A549 (cell line): ENCODE measurements at regions not wholly inside any gene's neighbourhood (a gene's known extent, or its start where the extent isn't known, plus 50 kb on each side); places are given as distances from the start of the nearest gene placed in this dataset.

ENCODE experiments used
- ATAC-seq, 2 experiments: fragments of 200-7000 bp in 1 of 2; fragments of >200 bp in 1 of 2; cut with Nextera tagmentation in 1 of 2; cut with Tn5 transposase in 1 of 2; 3 replicates each; pipeline versions ENCODE4 v1.8.0 to v1.9.1; 2018 to 2020; ENCODE audit warnings: mild to moderate bottlenecking in 1 of 2, moderate library complexity in 1 of 2
- CTCF ChIA-PET: fragments of 300-600 bp; sonication (Branson Sonifier 250); formaldehyde crosslinking; extraction: SDS; loops from one replicate; lab custom pipeline; 2021; ENCODE audit warnings: antibody characterized with exemption, inconsistent platforms; lab: Yijun Ruan, JAX
- POLR2A ChIA-PET: fragments of 350-600 bp; formaldehyde crosslinking; extraction: SDS; loops from one replicate; lab custom pipeline; 2021; ENCODE audit warnings: antibody characterized with exemption, inconsistent platforms; lab: Yijun Ruan, JAX
- DNase-seq, 2 experiments: peaks; one replicate each; pipeline versions ENCODE4 v3.0.0 to v3.0.0-alpha.2; 2011 to 2016; ENCODE audit warnings: low read depth in 1 of 2, low spot score in 1 of 2
- FAIRE-seq: peaks from 2 replicates; lab custom pipeline; 2011; peaks lifted over from hg19 to GRCh38; lab: Jason Lieb, UNC
- H3K27ac ChIP-seq, 2 experiments: fragments of >200 bp; sonication (Bioruptor Twin); formaldehyde crosslinking; 3 replicates each; pipeline ENCODE4 v1.5.1; 2016 to 2017
- H3K4me1 ChIP-seq: fragments of >200 bp; sonication (Bioruptor Twin); formaldehyde crosslinking; 3 replicates; pipeline ENCODE4 v1.6.1; 2016
- H3K4me2 ChIP-seq: fragments of >200 bp; sonication (Bioruptor Twin); formaldehyde crosslinking; 3 replicates; pipeline ENCODE4 v1.6.1; 2016
- H3K4me3 ChIP-seq: fragments of >200 bp; sonication (Bioruptor Twin); formaldehyde crosslinking; 3 replicates; pipeline ENCODE4 v1.5.1; 2016
- H3K9me3 ChIP-seq: fragments of >200 bp; sonication (Bioruptor Twin); formaldehyde crosslinking; 3 replicates; pipeline ENCODE4 v1.6.1; 2016
- BHLHE40 ChIP-seq: IDR thresholded peaks from 2 replicates; pipeline ENCODE4 v1.6.1; 2012; ENCODE audit warnings: low read depth, low read length, inconsistent platforms
- CBX2 ChIP-seq: fragments of 200-600 bp; sonication (generic); IDR thresholded peaks from 2 replicates; pipeline ENCODE4 v1.6.1; 2016; ENCODE audit warnings: low read depth, mild to moderate bottlenecking, borderline replicate concordance
- CBX8 ChIP-seq: fragments of 200-600 bp; sonication (generic); IDR thresholded peaks from 2 replicates; pipeline ENCODE4 v1.6.1; 2016
- CEBPB ChIP-seq, 2 experiments: fragments of >200 bp in 1 of 2; sonication (Bioruptor Twin) in 1 of 2; formaldehyde crosslinking in 1 of 2; IDR thresholded peaks; 2 replicates each; pipeline ENCODE4 v1.6.1; 2012 to 2016
- CHD4 ChIP-seq: fragments of 200-600 bp; sonication (generic); IDR thresholded peaks from 2 replicates; pipeline ENCODE4 v1.6.1; 2016; ENCODE audit warnings: antibody characterized with exemption, mild to moderate bottlenecking, borderline replicate concordance
- E2F6 ChIP-seq: IDR thresholded peaks from 2 replicates; pipeline ENCODE4 v1.6.1; 2012; ENCODE audit warnings: low read depth, borderline replicate concordance
- EHF ChIP-seq: fragments of 250-450 bp; sonication (Bioruptor Pico); IDR thresholded peaks from 2 replicates; pipeline ENCODE4 v1.5.0; 2020; ENCODE audit warnings: mild to moderate bottlenecking
- EP300 ChIP-seq, 2 experiments: fragments of >200 bp; sonication (Bioruptor Twin); formaldehyde crosslinking; IDR thresholded peaks; 2 replicates in 1 of 2; 3 replicates in 1 of 2; pipeline ENCODE4 v1.6.1; 2016 to 2017
- ESRRA ChIP-seq: fragments of 150-350 bp; IDR thresholded peaks from 2 replicates; pipeline ENCODE4 v1.6.1; 2014; ENCODE audit warnings: mild to moderate bottlenecking, low read length, borderline replicate concordance
- FOSL2 ChIP-seq, 2 experiments: fragments of 450-650 bp in 1 of 2; fragments of >200 bp in 1 of 2; sonication (Bioruptor Twin) in 1 of 2; formaldehyde crosslinking; IDR thresholded peaks; 2 replicates each; pipeline versions ENCODE4 v1.5.0 to v1.6.1; 2016 to 2020; ENCODE audit warnings: mild to moderate bottlenecking in 1 of 2, moderate library complexity in 1 of 2
- HEYL ChIP-seq: fragments of 250-450 bp; sonication (Bioruptor Pico); IDR thresholded peaks from 2 replicates; pipeline ENCODE4 v1.8.0; 2021; ENCODE audit warnings: mild to moderate bottlenecking, moderate library complexity
- HOXB13 ChIP-seq: fragments of 250-450 bp; sonication (Bioruptor Pico); IDR thresholded peaks from 2 replicates; pipeline ENCODE4 v1.5.0; 2020; ENCODE audit warnings: low read depth, mild to moderate bottlenecking, moderate library complexity
- HOXB5 ChIP-seq: fragments of 250-450 bp; sonication (Bioruptor Pico); IDR thresholded peaks from 2 replicates; pipeline ENCODE4 v1.5.0; 2020; ENCODE audit warnings: mild to moderate bottlenecking, moderate library complexity
- KDM1A ChIP-seq: fragments of 200-600 bp; sonication (generic); IDR thresholded peaks from 2 replicates; pipeline ENCODE4 v1.6.1; 2016; ENCODE audit warnings: low read depth, mild to moderate bottlenecking
- KDM5A ChIP-seq: fragments of 200-600 bp; sonication (generic); IDR thresholded peaks from 2 replicates; pipeline ENCODE4 v1.6.1; 2016; ENCODE audit warnings: antibody characterized with exemption, mild to moderate bottlenecking
- MAFK ChIP-seq: fragments of 450-650 bp; IDR thresholded peaks from 2 replicates; pipeline ENCODE4 v1.6.1; 2014; ENCODE audit not compliant: partially characterized antibody
- MYC ChIP-seq: IDR thresholded peaks from 2 replicates; pipeline ENCODE4 v1.6.1; 2012; ENCODE audit warnings: mild to moderate bottlenecking, inconsistent platforms, low read length, improper control_type of control experiment, borderline replicate concordance
- NFE2L2 ChIP-seq: fragments of 150-350 bp; conservative IDR thresholded peaks from 2 replicates; pipeline ENCODE4 v1.6.1; 2014; ENCODE audit warnings: low read length
- PBX3 ChIP-seq: IDR thresholded peaks from 2 replicates; pipeline ENCODE4 v1.6.1; 2012
- PHF8 ChIP-seq: fragments of 200-600 bp; sonication (generic); IDR thresholded peaks from 2 replicates; pipeline ENCODE4 v1.6.1; 2016; ENCODE audit warnings: low read depth, mild to moderate bottlenecking, antibody characterized with exemption, moderate library complexity, borderline replicate concordance
- POLR2AphosphoS2 ChIP-seq: conservative IDR thresholded peaks from 2 replicates; pipeline ENCODE4 v1.6.1; 2012; ENCODE audit warnings: low read length, improper control_type of control experiment, inconsistent platforms
- RAD21 ChIP-seq, 2 experiments: fragments of >200 bp in 1 of 2; sonication (Bioruptor Twin) in 1 of 2; formaldehyde crosslinking in 1 of 2; IDR thresholded peaks in 1 of 2; conservative IDR thresholded peaks in 1 of 2; 2 replicates in 1 of 2; 3 replicates in 1 of 2; pipeline ENCODE4 v1.6.1; 2012 to 2018; ENCODE audit warnings: inconsistent platforms in 1 of 2
- RARB ChIP-seq: fragments of 250-450 bp; sonication (Bioruptor Pico); IDR thresholded peaks from 2 replicates; pipeline ENCODE4 v1.8.0; 2021; ENCODE audit warnings: mild to moderate bottlenecking, moderate library complexity
- RNF2 ChIP-seq: fragments of 200-600 bp; sonication (generic); IDR thresholded peaks from 2 replicates; pipeline ENCODE4 v1.6.1; 2016; ENCODE audit warnings: low read depth, mild to moderate bottlenecking, antibody characterized with exemption, moderate library complexity, borderline replicate concordance
- SMC3 ChIP-seq: fragments of >200 bp; sonication (Bioruptor Twin); formaldehyde crosslinking; IDR thresholded peaks from 3 replicates; pipeline ENCODE4 v1.6.1; 2018; ENCODE audit warnings: inconsistent platforms
- TFCP2L1 ChIP-seq: fragments of 250-450 bp; sonication (Bioruptor Pico); IDR thresholded peaks from 2 replicates; pipeline ENCODE4 v1.5.0; 2021; ENCODE audit warnings: mild to moderate bottlenecking
- TP53 ChIP-seq: fragments of 250-450 bp; sonication (Bioruptor Pico); IDR thresholded peaks from 2 replicates; pipeline ENCODE4 v1.5.0; 2021; ENCODE audit warnings: mild to moderate bottlenecking, moderate library complexity
- ZC3H11A ChIP-seq: fragments of 450-650 bp; IDR thresholded peaks from 2 replicates; pipeline ENCODE4 v1.6.1; 2014; ENCODE audit warnings: antibody characterized with exemption, mild to moderate bottlenecking
- ZFP36 ChIP-seq: fragments of 450-650 bp; IDR thresholded peaks from 2 replicates; pipeline ENCODE4 v1.6.1; 2014; ENCODE audit warnings: borderline replicate concordance; ENCODE audit not compliant: partially characterized antibody
- ZNF302 ChIP-seq: fragments of 250-450 bp; sonication (Bioruptor Pico); IDR thresholded peaks from 2 replicates; pipeline ENCODE4 v1.9.0; 2021; ENCODE audit warnings: inconsistent platforms, mild to moderate bottlenecking, moderate library complexity
- WGBS: methylation state at CpG from one replicate; pipeline ENCODE4 v1.1.6; 2017; ENCODE audit errors: missing lambda C conversion rate; 5-methylcytosine and 5-hydroxymethylcytosine counted together

- Histone ChIP-seq H3K4me1 (0 out of 3 replicates have a peak, but pooled peaks cover 3% of the 10 kb centered on the region), H3K4me3 (no peak overlapping the region), H3K4me2 (0 out of 3 replicates have a peak overlapping the region, but pooled peaks have one; percentile 2)
- no peak for ATAC-seq
- CTCF ChIA-PET, result no interaction called here
- TF ChIP-seq CEBPB (IDR thresholded peaks at IDR 0.05) (no peak), TFCP2L1 (CRISPR knock-in tag) (no peak), KDM1A (no peak), RAD21 (conservative IDR thresholded peaks at IDR 0.05 in 1 of 2, IDR thresholded peaks at IDR 0.05 in 1 of 2) (no peak), PBX3 (no peak), ESRRA (no peak), EHF (no peak)
- TF ChIP-seq, all 56 proteins: peak for 0
- FAIRE-seq (no peak), DNase-seq (no peak)
- POLR2A ChIA-PET, result no interaction called here
- no peaks in the 10 kb centered on the region for H3K9me3 ChIP-seq
- WGBS, result 36% methylated on average over 4 of the region's 4 CpGs
- no peak overlapping the region for H3K27ac ChIP-seq
Observed at GRCh38 chr13:85223883-85224656, 575.1 kb downstream of the SLITRK6 start.

GRCh38 chr13:85216576-85216975 is 582.6 kb downstream of the SLITRK6 start:
- ATAC-seq (no peak), FAIRE-seq (no peak), DNase-seq (no peak)
- Histone ChIP-seq H3K4me2 (no peak overlapping the region), H3K27ac (no peak overlapping the region), H3K4me1 (no peaks in the 10 kb centered on the region), H3K9me3 (no peaks in the 10 kb centered on the region), H3K4me3 (no peak overlapping the region)
- ChIA-PET CTCF (no interaction called here), POLR2A (no interaction called here)
- TF ChIP-seq KDM5A (no peak), CHD4 (no peak), TP53 (CRISPR knock-in tag) (no peak), MYC (no peak), MAFK (no peak), RNF2 (no peak), ESRRA (no peak), FOSL2 (IDR thresholded peaks at IDR 0.05) (no peak), FOSL2 (CRISPR knock-in tag; IDR thresholded peaks at IDR 0.05) (no peak), RARB (CRISPR knock-in tag) (no peak)

- TF ChIP-seq HOXB13 (no peak), RAD21 (conservative IDR thresholded peaks at IDR 0.05 in 1 of 2, IDR thresholded peaks at IDR 0.05 in 1 of 2) (no peak), NFE2L2 (no peak), MAFK (peak; percentile 51)
- TF ChIP-seq, all 56 proteins: peak for 1
- FAIRE-seq, result no peak
- H3K27ac ChIP-seq, result no peak overlapping the region
- no peak for ATAC-seq
- ChIA-PET CTCF (no interaction called here), POLR2A (no interaction called here)
- no peak overlapping the region for H3K4me2 ChIP-seq
- H3K9me3 ChIP-seq, result no peaks in the 10 kb centered on the region
- WGBS, result 51% methylated on average over 2 of the region's 2 CpGs
- DNase-seq, result no peak
- no peaks in the 10 kb centered on the region for H3K4me1 ChIP-seq
- no peak overlapping the region for H3K4me3 ChIP-seq
Observed at GRCh38 chr13:85212692-85213091, 586.5 kb downstream of the SLITRK6 start.

- Histone ChIP-seq H3K27ac (no peak overlapping the region), H3K4me3 (no peak overlapping the region), H3K9me3 (no peaks in the 10 kb centered on the region), H3K4me1 (no peaks in the 10 kb centered on the region), H3K4me2 (no peak overlapping the region)
- ChIA-PET POLR2A (no interaction called here), CTCF (no interaction called here)
- 82% methylated on average over 21 of the region's 53 CpGs for WGBS
- no peak for FAIRE-seq
- TF ChIP-seq E2F6, result no peak
- TF ChIP-seq BHLHE40, result no peak
- no peak for TF ChIP-seq TP53 (CRISPR knock-in tag)
- no peak for TF ChIP-seq ZFP36
- TF ChIP-seq CBX8, result no peak
- TF ChIP-seq ZNF302 (CRISPR knock-in tag), result no peak
- TF ChIP-seq ZC3H11A, result no peak
- no peak for TF ChIP-seq MYC
- no peak for TF ChIP-seq EHF
- no peak for TF ChIP-seq POLR2AphosphoS2
- no peak for TF ChIP-seq PHF8
- TF ChIP-seq CBX2, result no peak
- TF ChIP-seq HOXB5, result no peak
- no peak for TF ChIP-seq EP300 (IDR thresholded peaks at IDR 0.05)
- TF ChIP-seq SMC3, result no peak
- TF ChIP-seq HEYL (CRISPR knock-in tag), result no peak
- TF ChIP-seq, all 56 proteins: peak for 0
- no peak for ATAC-seq
- no peak for DNase-seq
Observed at GRCh38 chr13:85204668-85205344, 594.4 kb downstream of the SLITRK6 start.
